Loucy (cell line): ENCODE measurements at regions not wholly inside any gene's neighbourhood (a gene's known extent, or its start where the extent isn't known, plus 50 kb on each side); places are given as distances from the start of the nearest gene placed in this dataset.

ENCODE experiments used
- H2AFZ ChIP-seq: fragments of 200-600 bp; sonication (generic); 2 replicates; pipeline ENCODE4 v1.6.0; 2016; ENCODE audit warnings: antibody characterized with exemption, mild to moderate bottlenecking, low read length, moderate library complexity
- H3F3A ChIP-seq: fragments of 200-600 bp; 2 replicates; pipeline ENCODE4 v1.6.0; 2016; ENCODE audit warnings: antibody characterized with exemption, low read depth, mild to moderate bottlenecking
- H3K27me3 ChIP-seq: fragments of 200-600 bp; sonication (generic); 2 replicates; pipeline ENCODE4 v1.6.1; 2014; ENCODE audit warnings: low read length, mild to moderate bottlenecking; ENCODE audit not compliant: insufficient read depth, poor library complexity, severe bottlenecking
- H3K36me3 ChIP-seq: fragments of 200-600 bp; sonication (generic); 2 replicates; pipeline ENCODE4 v1.6.1; 2016; ENCODE audit warnings: low read length; ENCODE audit not compliant: insufficient read depth
- H3K4me1 ChIP-seq: fragments of 200-600 bp; sonication (generic); 2 replicates; pipeline ENCODE4 v1.5.1; 2014; ENCODE audit warnings: low read length, mild to moderate bottlenecking; ENCODE audit not compliant: insufficient read depth, poor library complexity, severe bottlenecking
- H3K4me2 ChIP-seq: fragments of 200-600 bp; sonication (generic); 2 replicates; pipeline ENCODE4 v1.6.0; 2014; ENCODE audit warnings: antibody characterized with exemption, low read length, low read depth, mild to moderate bottlenecking; ENCODE audit not compliant: poor library complexity, severe bottlenecking
- H3K4me3 ChIP-seq: fragments of 200-600 bp; sonication (generic); 2 replicates; pipeline ENCODE4 v1.5.1; 2014; ENCODE audit warnings: low read length, mild to moderate bottlenecking, mixed read lengths; ENCODE audit not compliant: poor library complexity, severe bottlenecking
- H3K79me2 ChIP-seq: fragments of 200-600 bp; sonication (generic); 2 replicates; pipeline ENCODE4 v1.6.1; 2014; ENCODE audit warnings: low read length; ENCODE audit not compliant: insufficient read depth
- H3K9ac ChIP-seq: fragments of 200-600 bp; sonication (generic); 2 replicates; pipeline ENCODE4 v1.6.0; 2014; ENCODE audit warnings: mild to moderate bottlenecking, low read depth, low read length, moderate library complexity; ENCODE audit not compliant: poor library complexity, severe bottlenecking
- H3K9me2 ChIP-seq: fragments of 200-600 bp; sonication (generic); replicated peaks from 2 replicates; pipeline ENCODE4 v1.6.1; 2016; ENCODE audit warnings: low read depth, low read length, mixed read lengths
- H3K9me3 ChIP-seq: fragments of 200-600 bp; sonication (generic); 2 replicates; pipeline ENCODE4 v1.6.1; 2014; ENCODE audit warnings: mild to moderate bottlenecking, antibody characterized with exemption, low read length, low read depth; ENCODE audit not compliant: insufficient read depth
- H4K20me1 ChIP-seq: fragments of 200-600 bp; sonication (generic); 2 replicates; pipeline ENCODE4 v1.6.0; 2014; ENCODE audit warnings: antibody characterized with exemption, low read length, mild to moderate bottlenecking; ENCODE audit not compliant: insufficient read depth, poor library complexity, severe bottlenecking
- CTCF ChIP-seq: fragments of 200-600 bp; sonication (generic); conservative IDR thresholded peaks from 2 replicates; pipeline ENCODE4 v1.5.1; 2014; ENCODE audit warnings: mild to moderate bottlenecking, antibody characterized with exemption, low read length
- EZH2phosphoT487 ChIP-seq: fragments of 200-600 bp; IDR thresholded peaks from 2 replicates; pipeline ENCODE4 v1.6.1; 2018; ENCODE audit warnings: antibody characterized with exemption, mild to moderate bottlenecking, moderate library complexity, borderline replicate concordance

DNA sequence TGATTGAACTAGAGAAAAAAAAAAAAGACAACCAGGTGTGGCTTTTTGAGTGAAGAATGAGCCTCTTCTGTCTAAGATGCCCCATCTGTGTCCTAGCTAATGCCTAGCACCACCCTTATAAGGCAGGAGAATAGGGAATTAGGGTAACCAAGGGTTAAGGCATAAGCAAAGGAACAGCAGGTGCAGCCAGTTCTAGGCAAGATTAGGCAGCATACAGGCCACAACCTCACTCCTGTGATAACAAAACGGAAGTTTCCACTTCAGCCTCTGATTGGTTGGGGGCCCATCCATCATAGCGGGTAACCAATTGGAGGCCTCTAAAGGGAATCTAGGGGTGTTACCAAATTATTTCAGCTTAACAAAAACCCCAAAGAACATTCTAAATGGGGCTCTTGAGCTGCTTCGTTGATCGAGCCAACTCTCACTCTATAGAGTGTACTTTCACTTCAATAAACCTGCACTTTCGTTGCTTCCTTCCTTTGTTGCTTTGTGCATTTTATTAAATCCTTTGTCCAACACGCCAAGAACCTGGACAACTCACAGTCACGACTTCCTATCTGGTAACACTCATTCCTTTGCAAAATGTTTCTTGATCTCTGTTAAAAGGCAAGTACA is 61.9 kb upstream of the TAGAP start:
- no peaks in the 10 kb centered on the region for H3K36me3 ChIP-seq
- no peaks in the 10 kb centered on the region for H4K20me1 ChIP-seq
- peaks cover 35% of the 10 kb centered on the region for H3K4me1 ChIP-seq
- H3K79me2 ChIP-seq: no peaks in the 10 kb centered on the region
- H3K9ac ChIP-seq: peak overlapping the region; percentile 80
- peak overlapping the region; percentile 93 for H3K4me2 ChIP-seq
- peak overlapping the region; percentile 74 for H3K4me3 ChIP-seq
- H3F3A ChIP-seq: peaks cover 8% of the 10 kb centered on the region; the same call in 1 of the 2 replicates
- no peaks in the 10 kb centered on the region for H3K9me3 ChIP-seq
- H3K27me3 ChIP-seq: no peaks in the 10 kb centered on the region
- TF ChIP-seq EZH2phosphoT487 (no peak), CTCF (no peak)
- H3K9me2 ChIP-seq: no peaks in the 10 kb centered on the region
- peak overlapping the region; percentile 69 for H2AFZ ChIP-seq

GRCh38 chr6:159105716-159106115 is 60.9 kb upstream of the TAGAP start:
- no peak for TF ChIP-seq CTCF
- no peak for TF ChIP-seq EZH2phosphoT487
- Histone ChIP-seq H3K4me1 (peaks cover 34% of the 10 kb centered on the region), H2AFZ (no peak overlapping the region), H4K20me1 (no peaks in the 10 kb centered on the region), H3K9ac (peak overlapping the region; percentile 80), H3K27me3 (no peaks in the 10 kb centered on the region), H3K4me3 (no peak overlapping the region), H3K79me2 (no peaks in the 10 kb centered on the region), H3K4me2 (no peak overlapping the region), H3K36me3 (no peaks in the 10 kb centered on the region), H3K9me3 (no peaks in the 10 kb centered on the region), H3K9me2 (no peaks in the 10 kb centered on the region), H3F3A (peaks cover 8% of the 10 kb centered on the region; the same call in 1 of the 2 replicates)

- no peaks in the 10 kb centered on the region for H4K20me1 ChIP-seq
- H3K9me2 ChIP-seq: no peaks in the 10 kb centered on the region
- H3K9me3 ChIP-seq: no peaks in the 10 kb centered on the region
- no peaks in the 10 kb centered on the region for H3K36me3 ChIP-seq
- H3K79me2 ChIP-seq: no peaks in the 10 kb centered on the region
- TF ChIP-seq CTCF: no peak
- no peaks in the 10 kb centered on the region for H3K27me3 ChIP-seq
- no peak overlapping the region for H3K4me3 ChIP-seq
- peaks cover 8% of the 10 kb centered on the region; the same call in 1 of the 2 replicates for H3F3A ChIP-seq
- H3K4me1 ChIP-seq: peaks cover 27% of the 10 kb centered on the region
- H2AFZ ChIP-seq: peak overlapping the region; percentile 34; the same call in 1 of the 2 replicates
- H3K4me2 ChIP-seq: no peak overlapping the region
- H3K9ac ChIP-seq: no peak overlapping the region
These were observed 60.1 kb upstream of the TAGAP start for GRCh38 chr6:159104931-159105330.
